Left ventricle myocardium inferior (tissue), 1 donor: ENCODE measurements at regions not wholly inside any gene's neighbourhood (a gene's known extent, or its start where the extent isn't known, plus 50 kb on each side); places are given as distances from the start of the nearest gene placed in this dataset.
"Not testable (repeated sequence)": the region's sequence is repeated elsewhere in the genome, so short reads cannot be mapped to it uniquely, and the experiment has no call there.

Experiments used
- DNase-seq: peaks from one replicate; pipeline ENCODE4 v3.0.0-alpha.2; 2020
- H3K27ac ChIP-seq: fragments of 200-600 bp; replicated peaks from 2 replicates; pipeline ENCODE4 v1.8.0; 2021
- H3K27me3 ChIP-seq: fragments of 200-600 bp; 2 replicates; pipeline ENCODE4 v1.8.0; 2021; ENCODE audit warnings: low read depth
- H3K36me3 ChIP-seq: fragments of 200-600 bp; 2 replicates; pipeline ENCODE4 v1.8.0; 2021
- H3K4me1 ChIP-seq: fragments of 200-600 bp; 2 replicates; pipeline ENCODE4 v1.8.0; 2021
- H3K4me3 ChIP-seq: fragments of 200-600 bp; 2 replicates; pipeline ENCODE4 v1.8.0; 2021; ENCODE audit warnings: mild to moderate bottlenecking, moderate library complexity
- H3K9me3 ChIP-seq: fragments of 200-600 bp; replicated peaks from 2 replicates; pipeline ENCODE4 v1.8.0; 2021
- CTCF ChIP-seq: fragments of 200-600 bp; IDR thresholded peaks from 2 replicates; pipeline ENCODE4 v1.8.0; 2021; ENCODE audit warnings: antibody characterized with exemption, mild to moderate bottlenecking, borderline replicate concordance
- intact Hi-C: fragments of 100-400 bp; cut with micrococcal nuclease; formaldehyde crosslinking; loops from one replicate; pipeline ENCODE4 v1.11.0; 2022
- donor health status: DM: no; HTN: yes; CAD: no; lungs with severe emphysema.

DNA sequence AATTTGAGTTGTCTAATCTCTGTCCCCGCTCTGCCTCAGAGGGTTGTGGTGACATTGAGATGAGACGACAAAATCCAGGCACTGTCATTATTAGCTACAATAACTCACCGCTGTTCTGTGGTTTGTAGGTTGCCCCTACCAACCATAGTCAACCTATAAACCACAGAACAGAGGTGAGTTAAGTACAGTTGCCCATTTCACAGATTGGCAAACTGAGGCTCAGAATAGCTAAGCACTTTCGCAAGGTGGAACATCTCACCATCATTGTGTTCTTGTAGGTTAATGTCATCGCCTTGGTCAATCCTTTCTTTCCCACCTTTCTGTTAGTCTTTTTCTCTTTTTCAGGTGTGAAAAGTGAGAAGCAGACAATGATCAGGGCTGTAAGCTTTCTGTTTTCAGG lies 63.4 kb upstream of the LHX5 start:
- no peak overlapping the region for H3K4me3 ChIP-seq
- H3K4me1 ChIP-seq = no peaks in the 10 kb centered on the region
- H3K27ac ChIP-seq = no peak overlapping the region
- DNase-seq = no peak
- no peaks in the 10 kb centered on the region for H3K36me3 ChIP-seq
- peaks cover 99% of the 10 kb centered on the region for H3K27me3 ChIP-seq
- intact Hi-C loops = no loop called here
- H3K9me3 ChIP-seq = peaks cover 7% of the 10 kb centered on the region
- TF ChIP-seq CTCF = no peak

- no peak for TF ChIP-seq CTCF
- intact Hi-C loops = no loop called here
- no peak overlapping the region for H3K4me3 ChIP-seq
- H3K27ac ChIP-seq = no peak overlapping the region
- H3K4me1 ChIP-seq = no peaks in the 10 kb centered on the region
- peaks cover 96% of the 10 kb centered on the region for H3K27me3 ChIP-seq
- no peak for DNase-seq
- H3K9me3 ChIP-seq = peaks cover 7% of the 10 kb centered on the region
- no peaks in the 10 kb centered on the region for H3K36me3 ChIP-seq
Measured at GRCh38 chr12:113534555-113534954, 62.9 kb upstream of the LHX5 start.

- no peak for TF ChIP-seq CTCF
- no peaks in the 10 kb centered on the region for H3K36me3 ChIP-seq
- intact Hi-C loops = no loop called here
Measured at GRCh38 chr12:113533842-113534375, 62.2 kb upstream of the LHX5 start.

GRCh38 chr12:113532292-113532691 lies 60.6 kb upstream of the LHX5 start:
- Histone ChIP-seq H3K9me3 (no peaks in the 10 kb centered on the region), H3K27ac (no peak overlapping the region), H3K4me1 (no peaks in the 10 kb centered on the region), H3K4me3 (no peak overlapping the region), H3K36me3 (no peaks in the 10 kb centered on the region), H3K27me3 (peaks cover 91% of the 10 kb centered on the region)
- intact Hi-C loops = no loop called here
- TF ChIP-seq CTCF = no peak
- DNase-seq = no peak

More at GRCh38 chr12:113533842-113534375, 62.2 kb upstream of the LHX5 start:
- peaks cover 3% of the 10 kb centered on the region for H3K9me3 ChIP-seq
- H3K4me1 ChIP-seq = no peaks in the 10 kb centered on the region
- no peak for DNase-seq
- H3K27ac ChIP-seq = no peak overlapping the region
- H3K27me3 ChIP-seq = peaks cover 91% of the 10 kb centered on the region
- no peak overlapping the region for H3K4me3 ChIP-seq

DNA sequence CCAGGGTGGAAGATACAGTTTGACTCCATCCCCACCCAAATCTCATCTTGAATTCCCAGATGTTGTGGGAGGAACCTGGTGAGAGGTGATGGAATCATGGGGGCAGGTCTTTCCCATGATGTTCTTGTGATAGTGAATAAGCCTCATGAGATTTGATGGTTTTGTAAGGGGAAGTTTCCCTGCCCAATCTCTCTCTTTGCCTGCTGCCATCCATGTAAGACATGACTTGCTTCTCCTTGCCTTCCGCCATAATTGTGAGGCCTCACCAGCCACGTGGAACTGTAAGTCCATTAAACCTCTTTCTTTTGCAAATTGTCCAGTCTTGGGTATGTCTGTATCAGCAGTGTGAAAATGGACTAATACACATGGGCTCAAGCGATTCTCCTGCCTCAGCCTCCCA lies 59.4 kb upstream of the LHX5 start:
- peaks cover 91% of the 10 kb centered on the region for H3K27me3 ChIP-seq
- H3K4me1 ChIP-seq, H3K27ac ChIP-seq, H3K4me3 ChIP-seq, intact Hi-C loops, H3K9me3 ChIP-seq, DNase-seq, H3K36me3 ChIP-seq: not testable (repeated sequence)

DNA sequence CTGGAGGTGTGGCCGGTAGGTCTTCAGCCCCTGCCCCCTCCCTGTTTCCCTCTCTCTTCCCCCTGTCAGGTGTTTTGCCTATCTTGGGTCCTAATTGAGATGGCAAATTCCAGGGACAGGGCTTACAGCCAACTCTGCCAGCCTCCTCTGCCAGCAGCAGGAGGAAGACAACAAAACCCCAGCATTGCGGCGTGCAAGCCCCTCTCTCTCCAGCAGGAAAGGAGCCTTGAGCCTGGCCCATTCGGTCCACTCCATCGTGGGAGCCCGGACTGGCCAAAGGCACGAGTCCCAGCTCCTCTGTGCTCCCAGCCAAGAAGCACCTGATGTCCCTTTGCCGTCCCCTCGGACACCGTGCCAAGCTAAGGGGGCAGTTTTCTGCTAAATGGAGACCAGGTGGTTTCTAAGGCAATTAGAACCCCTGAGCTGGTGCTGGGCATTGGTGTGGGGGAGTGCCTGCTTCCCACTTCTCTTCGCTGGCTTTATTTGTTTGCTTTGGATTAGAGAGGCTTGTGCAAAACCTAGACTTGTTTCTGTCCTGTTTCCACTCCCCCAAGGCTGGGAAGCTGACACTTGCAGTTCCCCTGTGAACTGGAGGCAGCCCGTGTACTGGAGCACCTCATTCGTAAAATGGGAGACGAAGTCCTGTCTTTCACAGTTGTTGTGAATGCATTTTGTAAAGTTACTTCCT lies 57.1 kb upstream of the LHX5 start:
- H3K9me3 ChIP-seq = no peaks in the 10 kb centered on the region
- no peaks in the 10 kb centered on the region for H3K4me1 ChIP-seq
- no peak overlapping the region for H3K27ac ChIP-seq
- intact Hi-C loops = no loop called here
- H3K36me3 ChIP-seq = no peaks in the 10 kb centered on the region
- no peak for DNase-seq
- peaks cover 91% of the 10 kb centered on the region for H3K27me3 ChIP-seq
- no peak for TF ChIP-seq CTCF
- H3K4me3 ChIP-seq = no peak overlapping the region
